ENCODE measurements at regions not wholly inside any gene's neighbourhood (a gene's known extent, or its start where the extent isn't known, plus 50 kb on each side); places are given as distances from the start of the nearest gene placed in this dataset.

DNA sequence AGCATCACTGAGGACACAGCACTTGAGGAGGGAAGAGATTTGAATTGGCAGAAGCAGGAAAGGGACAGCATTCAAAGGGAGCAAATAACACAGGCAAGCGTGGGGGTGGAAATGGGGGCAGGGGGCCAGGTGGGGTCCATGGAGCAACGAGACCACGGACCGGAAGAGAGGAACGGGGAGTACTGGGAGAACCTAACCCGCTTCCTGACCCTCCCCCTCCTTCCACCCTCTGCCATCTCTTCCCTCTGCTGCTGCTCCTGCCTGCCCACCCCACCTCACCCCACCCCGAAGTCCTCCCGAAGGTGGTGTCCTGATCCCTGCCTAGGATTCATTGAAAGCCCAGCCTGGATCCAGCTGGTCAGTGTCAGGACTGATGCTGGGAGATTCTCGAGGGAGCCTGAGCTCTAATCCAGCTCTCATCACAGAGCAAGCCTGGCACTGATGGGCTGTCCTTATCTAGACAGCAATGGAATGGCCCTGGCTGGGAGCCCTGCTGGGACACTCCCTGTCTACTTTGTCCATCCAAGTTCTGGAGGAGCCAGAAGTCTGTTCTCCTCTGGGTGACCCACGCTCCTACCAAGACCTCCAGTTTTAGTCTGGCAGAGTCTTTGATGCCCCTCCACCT lies 105.0 kb downstream of the TRIM29 start:
- no peak overlapping the region for H3K27ac Mint-ChIP-seq
- DNase-seq (ENCODE audit: low spot score, unreplicated experiment): no peak
- no peaks in the 10 kb centered on the region for H3K36me3 Mint-ChIP-seq (ENCODE audit: insufficient read depth)
- H3K9me3 Mint-ChIP-seq (ENCODE audit: low read depth): peaks cover 3% of the 10 kb centered on the region
- H3K27me3 Mint-ChIP-seq: peaks cover 24% of the 10 kb centered on the region
- TF ChIP-seq, protein P1, sequence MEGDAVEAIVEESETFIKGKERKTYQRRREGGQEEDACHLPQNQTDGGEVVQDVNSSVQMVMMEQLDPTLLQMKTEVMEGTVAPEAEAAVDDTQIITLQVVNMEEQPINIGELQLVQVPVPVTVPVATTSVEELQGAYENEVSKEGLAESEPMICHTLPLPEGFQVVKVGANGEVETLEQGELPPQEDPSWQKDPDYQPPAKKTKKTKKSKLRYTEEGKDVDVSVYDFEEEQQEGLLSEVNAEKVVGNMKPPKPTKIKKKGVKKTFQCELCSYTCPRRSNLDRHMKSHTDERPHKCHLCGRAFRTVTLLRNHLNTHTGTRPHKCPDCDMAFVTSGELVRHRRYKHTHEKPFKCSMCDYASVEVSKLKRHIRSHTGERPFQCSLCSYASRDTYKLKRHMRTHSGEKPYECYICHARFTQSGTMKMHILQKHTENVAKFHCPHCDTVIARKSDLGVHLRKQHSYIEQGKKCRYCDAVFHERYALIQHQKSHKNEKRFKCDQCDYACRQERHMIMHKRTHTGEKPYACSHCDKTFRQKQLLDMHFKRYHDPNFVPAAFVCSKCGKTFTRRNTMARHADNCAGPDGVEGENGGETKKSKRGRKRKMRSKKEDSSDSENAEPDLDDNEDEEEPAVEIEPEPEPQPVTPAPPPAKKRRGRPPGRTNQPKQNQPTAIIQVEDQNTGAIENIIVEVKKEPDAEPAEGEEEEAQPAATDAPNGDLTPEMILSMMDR (IDR thresholded peaks at IDR 0.05; ENCODE audit: unreplicated experiment): no peak
- H3K4me3 Mint-ChIP-seq (ENCODE audit: low read depth): no peak overlapping the region
- H3K4me1 Mint-ChIP-seq (ENCODE audit: low read depth): peaks cover 4% of the 10 kb centered on the region

DNA sequence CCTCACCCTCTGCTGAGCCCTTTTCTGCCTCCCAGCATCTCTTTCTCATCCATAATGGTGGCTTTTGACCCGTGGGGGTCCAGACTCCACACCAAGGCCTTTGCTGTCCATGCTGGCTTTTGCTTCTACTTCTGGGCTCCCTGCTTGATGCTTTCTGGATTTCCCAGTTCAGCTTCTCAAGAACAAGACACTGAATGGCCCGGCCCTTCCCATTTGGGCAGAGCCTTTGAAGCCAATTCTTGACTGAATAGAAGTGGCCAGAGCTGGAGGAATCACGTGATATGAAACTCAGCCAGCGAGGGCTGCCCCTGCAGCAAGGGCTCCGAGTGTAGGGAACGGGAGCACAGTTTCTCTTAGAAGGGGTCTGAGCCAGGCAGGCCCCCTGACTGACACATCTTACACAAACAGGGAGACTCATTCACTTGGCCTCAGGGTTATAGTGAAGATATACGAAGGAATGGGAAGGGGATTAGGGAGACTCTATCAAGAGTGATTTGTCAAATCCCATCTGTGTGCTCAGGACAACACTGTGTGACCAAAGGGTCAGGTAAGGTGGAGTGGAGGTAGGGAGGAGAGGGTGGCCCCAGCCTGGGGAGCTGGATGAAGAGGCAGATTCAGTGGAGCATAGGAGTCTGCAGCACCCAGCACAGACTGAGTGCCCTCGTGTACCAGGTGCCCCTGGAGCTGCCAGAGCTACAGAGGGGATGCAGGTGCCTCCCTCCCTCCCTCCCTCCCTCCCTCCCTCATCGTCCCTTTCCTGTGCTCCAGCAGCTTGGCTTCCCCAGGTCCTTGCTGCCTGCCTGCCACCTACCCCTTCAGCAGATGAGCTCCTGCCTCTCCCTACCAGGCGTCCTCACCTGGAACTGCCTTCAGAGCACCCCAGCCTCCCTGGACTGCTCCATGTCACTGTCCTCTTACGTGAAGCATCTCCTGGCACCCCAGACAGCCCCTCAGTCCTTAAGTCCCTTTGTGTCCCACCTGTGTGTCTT lies 106.0 kb downstream of the TRIM29 start:
- no peaks in the 10 kb centered on the region for H3K36me3 Mint-ChIP-seq (ENCODE audit: insufficient read depth)
- H3K27ac Mint-ChIP-seq: no peak overlapping the region
- TF ChIP-seq, protein P1 (IDR thresholded peaks at IDR 0.05; ENCODE audit: unreplicated experiment): no peak
- peaks cover 26% of the 10 kb centered on the region for H3K27me3 Mint-ChIP-seq
- DNase-seq (ENCODE audit: low spot score, unreplicated experiment): no peak
- no peaks in the 10 kb centered on the region for H3K9me3 Mint-ChIP-seq (ENCODE audit: low read depth)
- peaks cover 3% of the 10 kb centered on the region for H3K4me1 Mint-ChIP-seq (ENCODE audit: low read depth)
- H3K4me3 Mint-ChIP-seq (ENCODE audit: low read depth): no peak overlapping the region

DNA sequence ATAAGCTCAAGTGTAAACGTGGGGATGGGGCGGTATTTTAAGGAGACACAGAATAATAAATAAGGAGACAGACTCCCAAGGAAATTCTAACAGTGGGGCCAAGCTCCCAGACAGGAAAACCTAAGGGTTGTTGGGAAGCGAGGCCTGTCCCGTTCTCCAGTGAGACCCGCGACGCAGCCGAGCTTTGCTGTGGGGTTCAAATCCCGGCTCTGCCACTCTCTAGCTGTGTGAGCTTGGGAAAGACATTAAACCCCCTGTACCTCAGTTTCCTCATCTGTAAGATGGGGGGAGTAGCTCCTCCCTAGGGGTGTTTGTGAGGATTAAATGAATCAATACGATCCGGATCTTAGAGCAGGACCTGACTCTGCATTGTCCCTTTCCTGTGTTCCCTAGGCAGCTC lies 106.8 kb downstream of the TRIM29 start:
- peaks cover 26% of the 10 kb centered on the region for H3K27me3 Mint-ChIP-seq
- peaks cover 3% of the 10 kb centered on the region for H3K4me1 Mint-ChIP-seq (ENCODE audit: low read depth)
- no peak overlapping the region for H3K4me3 Mint-ChIP-seq (ENCODE audit: low read depth)
- TF ChIP-seq, protein P1 (IDR thresholded peaks at IDR 0.05; ENCODE audit: unreplicated experiment): no peak
- H3K36me3 Mint-ChIP-seq (ENCODE audit: insufficient read depth): no peaks in the 10 kb centered on the region
- H3K9me3 Mint-ChIP-seq (ENCODE audit: low read depth): no peaks in the 10 kb centered on the region
- H3K27ac Mint-ChIP-seq: no peak overlapping the region
- DNase-seq (ENCODE audit: low spot score, unreplicated experiment): no peak

DNA sequence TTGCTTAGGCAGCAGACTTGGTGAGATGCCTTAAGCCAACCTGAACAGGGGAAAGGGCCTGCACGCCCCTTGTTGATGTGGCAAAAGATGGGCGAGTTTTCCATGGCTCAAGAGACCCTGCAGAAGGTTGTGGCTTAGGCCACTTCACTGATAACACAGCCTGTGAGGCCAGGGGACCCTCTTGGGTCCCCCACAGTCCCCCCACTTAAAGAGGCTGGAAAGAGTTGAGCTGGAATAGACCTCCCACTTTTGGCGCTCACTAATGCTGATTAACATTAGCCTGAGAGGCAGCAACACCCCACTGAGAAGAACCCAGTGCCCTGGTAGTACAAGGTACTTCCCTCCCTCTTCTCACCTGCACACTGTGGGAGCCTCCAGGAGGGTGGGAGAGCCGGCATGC lies 107.5 kb downstream of the TRIM29 start:
- DNase-seq (ENCODE audit: low spot score, unreplicated experiment): no peak
- TF ChIP-seq, protein P1 (IDR thresholded peaks at IDR 0.05; ENCODE audit: unreplicated experiment): no peak
- no peak overlapping the region for H3K4me3 Mint-ChIP-seq (ENCODE audit: low read depth)
- H3K9me3 Mint-ChIP-seq (ENCODE audit: low read depth): no peaks in the 10 kb centered on the region
- H3K36me3 Mint-ChIP-seq (ENCODE audit: insufficient read depth): no peaks in the 10 kb centered on the region
- H3K27me3 Mint-ChIP-seq: peaks cover 26% of the 10 kb centered on the region
- H3K27ac Mint-ChIP-seq: no peak overlapping the region
- H3K4me1 Mint-ChIP-seq (ENCODE audit: low read depth): peaks cover 3% of the 10 kb centered on the region

DNA sequence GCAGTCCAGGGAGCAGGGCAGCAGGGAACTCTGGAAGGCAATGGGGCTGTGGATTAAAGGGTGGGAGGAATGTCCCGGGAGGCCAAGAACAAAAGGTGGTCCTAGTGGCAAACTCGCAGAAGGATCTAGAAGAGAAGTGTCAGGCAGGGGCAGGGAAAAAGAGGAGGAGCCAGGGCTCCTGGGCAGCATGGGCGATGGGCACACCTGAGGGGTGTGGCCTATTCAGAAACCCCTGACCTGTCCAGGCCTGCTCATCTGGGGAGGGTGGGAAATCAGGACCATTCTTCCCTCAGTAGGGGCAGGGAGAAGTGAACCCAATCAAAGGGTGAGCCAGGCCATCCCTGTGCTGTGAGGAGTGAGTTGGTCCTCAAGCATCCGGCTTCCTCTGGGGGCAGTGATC lies 108.6 kb downstream of the TRIM29 start:
- Mint-ChIP-seq H3K9me3 (ENCODE audit: low read depth) (no peaks in the 10 kb centered on the region), H3K36me3 (ENCODE audit: insufficient read depth) (no peaks in the 10 kb centered on the region), H3K27me3 (peaks cover 26% of the 10 kb centered on the region), H3K27ac (no peak overlapping the region), H3K4me1 (ENCODE audit: low read depth) (peaks cover 3% of the 10 kb centered on the region), H3K4me3 (ENCODE audit: low read depth) (no peak overlapping the region)
- no peak for DNase-seq (ENCODE audit: low spot score, unreplicated experiment)
- TF ChIP-seq, protein P1 (IDR thresholded peaks at IDR 0.05; ENCODE audit: unreplicated experiment): no peak
